Adrenal gland (tissue), 9 donors: ENCODE measurements at regions not wholly inside any gene's neighbourhood (a gene's known extent, or its start where the extent isn't known, plus 50 kb on each side); places are given as distances from the start of the nearest gene placed in this dataset.

Experiments
- DNase-seq, 7 donors: peaks; one replicate each; pipeline ENCODE4 v3.0.0-alpha.2; 2019 to 2020
- H3K27ac ChIP-seq, 5 donors: fragments of 200-600 bp; sonication (generic) in 4 of 5; 1 replicate in 3 of 5; 2 replicates in 2 of 5; pipeline versions ENCODE4 v1.5.1 to v1.8.0; 2016 to 2020; ENCODE audit warnings: mild to moderate bottlenecking in 1 of 5
- H3K27me3 ChIP-seq: fragments of 200-600 bp; 2 replicates; pipeline ENCODE4 v1.8.0; 2021
- H3K36me3 ChIP-seq, 2 donors: fragments of 200-600 bp; replicated peaks in 1 of 2; 1 replicate in 1 of 2; 2 replicates in 1 of 2; pipeline versions ENCODE4 v1.5.1 to v1.8.0; 2018 to 2022
- H3K4me1 ChIP-seq, 2 donors: fragments of 200-600 bp; replicated peaks in 1 of 2; 1 replicate in 1 of 2; 2 replicates in 1 of 2; pipeline versions ENCODE4 v1.5.1 to v1.8.0; 2018 to 2021
- H3K4me3 ChIP-seq, 4 donors: fragments of 200-600 bp; sonication (generic) in 3 of 4; one replicate each; pipeline ENCODE4 v1.5.1; 2016 to 2018
- H3K9me3 ChIP-seq, 3 donors: fragments of 200-600 bp; sonication (generic) in 1 of 3; replicated peaks in 1 of 3; 1 replicate in 2 of 3; 2 replicates in 1 of 3; pipeline versions ENCODE4 v1.5.1 to v1.8.0; 2016 to 2021
- POLR2A ChIP-seq, 2 donors: fragments of 450-650 bp; IDR thresholded peaks; one replicate each; pipeline ENCODE4 v1.6.1; 2017; ENCODE audit warnings: antibody characterized with exemption in 2 of 2, mild to moderate bottlenecking in 2 of 2, moderate library complexity in 1 of 2
- WGBS, 4 donors: extraction: QIAGEN DNeasy Blood & Tissue Kit in 2 of 4; methylation state at CpG; one replicate each; pipeline versions ENCODE4 v1.1.5 to v1.1.7; 2013 to 2017; 5-methylcytosine and 5-hydroxymethylcytosine counted together
- intact Hi-C, 2 donors: fragments of 100-400 bp; cut with DNase I; formaldehyde crosslinking; loops; one replicate each; pipeline versions ENCODE4 v1.14.1 to v1.15.0; 2022 to 2023
- TF ChIP-seq, protein P1 (sequence below), 6 experiments: fragments of 450-650 bp in 4 of 6; fragments of 200-600 bp in 2 of 6; sonication (generic) in 1 of 6; IDR thresholded peaks; 1 replicate in 5 of 6; 2 replicates in 1 of 6; pipeline versions ENCODE4 v1.5.1 to v1.8.0; 2016 to 2021; ENCODE audit warnings: antibody characterized with exemption in 6 of 6, mild to moderate bottlenecking in 2 of 6, moderate library complexity in 1 of 6
- donor health status: healthy with polysubstance abuse.
- donor health status: Bipolar disorder and iron deficiency.
- donor health status: DM: yes; HTN: yes; CAD: no.
- donor health status: DM: no; HTN: no; CAD: no.
- donor health status: DM: no; HTN: no; CAD: no.

- 70 to 100% (median 76%) methylated on average over 1 of the region's 1 CpG for WGBS, 4 donors
- H3K27me3 ChIP-seq: peaks cover 4% of the 10 kb centered on the region
- no peak overlapping the region for H3K4me3 ChIP-seq
- H3K27ac ChIP-seq: no peak overlapping the region
- TF ChIP-seq, protein P1, sequence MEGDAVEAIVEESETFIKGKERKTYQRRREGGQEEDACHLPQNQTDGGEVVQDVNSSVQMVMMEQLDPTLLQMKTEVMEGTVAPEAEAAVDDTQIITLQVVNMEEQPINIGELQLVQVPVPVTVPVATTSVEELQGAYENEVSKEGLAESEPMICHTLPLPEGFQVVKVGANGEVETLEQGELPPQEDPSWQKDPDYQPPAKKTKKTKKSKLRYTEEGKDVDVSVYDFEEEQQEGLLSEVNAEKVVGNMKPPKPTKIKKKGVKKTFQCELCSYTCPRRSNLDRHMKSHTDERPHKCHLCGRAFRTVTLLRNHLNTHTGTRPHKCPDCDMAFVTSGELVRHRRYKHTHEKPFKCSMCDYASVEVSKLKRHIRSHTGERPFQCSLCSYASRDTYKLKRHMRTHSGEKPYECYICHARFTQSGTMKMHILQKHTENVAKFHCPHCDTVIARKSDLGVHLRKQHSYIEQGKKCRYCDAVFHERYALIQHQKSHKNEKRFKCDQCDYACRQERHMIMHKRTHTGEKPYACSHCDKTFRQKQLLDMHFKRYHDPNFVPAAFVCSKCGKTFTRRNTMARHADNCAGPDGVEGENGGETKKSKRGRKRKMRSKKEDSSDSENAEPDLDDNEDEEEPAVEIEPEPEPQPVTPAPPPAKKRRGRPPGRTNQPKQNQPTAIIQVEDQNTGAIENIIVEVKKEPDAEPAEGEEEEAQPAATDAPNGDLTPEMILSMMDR (IDR thresholded peaks at IDR 0.05): no peak
- no peak for TF ChIP-seq POLR2A (IDR thresholded peaks at IDR 0.05)
- intact Hi-C loops: no loop called here
- no peak for DNase-seq
- H3K4me1 ChIP-seq: no peaks in the 10 kb centered on the region
- no peaks in the 10 kb centered on the region for H3K36me3 ChIP-seq
- no peaks in the 10 kb centered on the region for H3K9me3 ChIP-seq
Observed at GRCh38 chr9:68648971-68649370, 56.1 kb upstream of the PIP5K1B start.

DNA sequence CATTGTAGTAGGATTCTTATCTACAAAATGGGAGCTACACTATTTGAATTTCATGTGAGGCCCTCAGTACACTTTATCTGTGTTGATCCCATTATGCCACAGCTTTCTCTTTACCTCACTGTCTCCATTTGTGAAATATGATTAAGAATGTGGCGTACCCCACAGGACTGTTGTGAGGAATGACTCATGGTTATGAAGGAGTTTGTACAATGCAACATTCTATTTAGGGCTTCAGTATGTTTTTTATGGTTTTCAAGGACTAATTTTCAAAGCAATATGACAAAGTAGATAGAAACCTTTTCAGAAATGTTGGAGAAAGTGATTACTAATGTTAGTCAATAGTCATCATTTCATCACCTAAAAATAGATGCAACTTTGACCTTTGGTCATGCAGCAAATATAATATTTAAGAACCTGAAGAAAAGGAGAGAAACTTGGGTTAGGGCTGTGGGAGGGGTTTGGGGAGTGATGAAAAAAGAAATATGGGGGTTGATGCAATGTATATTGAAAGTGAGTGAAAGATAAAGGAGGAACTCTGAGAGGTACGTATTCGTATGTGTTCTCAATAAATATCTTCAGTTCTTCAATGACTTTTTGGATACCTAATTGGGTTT is 53.7 kb upstream of the PIP5K1B start:
- TF ChIP-seq, protein P1 (IDR thresholded peaks at IDR 0.05): no peak
- no peak for TF ChIP-seq POLR2A (IDR thresholded peaks at IDR 0.05)
- DNase-seq: no peak
- Histone ChIP-seq H3K27me3 (peaks cover 4% of the 10 kb centered on the region), H3K9me3 (no peaks in the 10 kb centered on the region), H3K36me3 (no peaks in the 10 kb centered on the region), H3K4me1 (no peaks in the 10 kb centered on the region), H3K27ac (no peak overlapping the region), H3K4me3 (no peak overlapping the region)
- intact Hi-C loops: no loop called here
- WGBS, 4 donors: 81 to 86% (median 82%) methylated on average over 3 of the region's 3 CpGs

DNA sequence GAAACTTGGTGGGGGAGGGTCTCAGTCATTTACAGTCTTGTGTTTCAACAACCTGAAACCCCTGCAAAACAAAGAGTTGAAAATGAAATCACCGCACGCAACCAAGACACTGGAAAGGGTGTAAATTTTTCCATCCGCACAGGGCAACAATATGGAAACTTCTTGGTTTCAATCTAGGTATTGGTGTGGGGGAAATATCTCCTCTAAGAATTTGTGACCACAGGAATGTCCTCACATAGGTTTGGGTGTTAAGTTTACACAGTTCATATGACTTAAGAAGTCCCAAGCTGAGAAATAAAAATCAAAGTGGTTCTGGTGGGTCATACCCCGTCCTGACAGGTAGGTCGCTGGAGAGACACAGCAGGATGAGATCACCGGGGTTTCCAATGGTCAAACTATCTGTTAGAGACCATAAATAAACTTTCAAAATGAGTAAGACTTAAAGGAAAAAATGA is 51.9 kb upstream of the PIP5K1B start:
- Histone ChIP-seq H3K9me3 (no peaks in the 10 kb centered on the region), H3K36me3 (no peaks in the 10 kb centered on the region), H3K4me3 (no peak overlapping the region), H3K27me3 (peaks cover 4% of the 10 kb centered on the region), H3K27ac (no peak overlapping the region), H3K4me1 (no peaks in the 10 kb centered on the region)
- intact Hi-C loops: no loop called here
- 87 to 92% (median 90%) methylated on average over 6 of the region's 6 CpGs for WGBS, 4 donors
- no peak for DNase-seq
- TF ChIP-seq POLR2A (IDR thresholded peaks at IDR 0.05): no peak
- TF ChIP-seq, protein P1 (IDR thresholded peaks at IDR 0.05): no peak

- no peaks in the 10 kb centered on the region for H3K4me1 ChIP-seq
- no peaks in the 10 kb centered on the region for H3K9me3 ChIP-seq
- no peak for DNase-seq
- H3K4me3 ChIP-seq: no peak overlapping the region
- 68 to 93% (median 83%) methylated on average over 5 of the region's 5 CpGs for WGBS, 4 donors
- H3K27me3 ChIP-seq: peaks cover 9% of the 10 kb centered on the region
- H3K36me3 ChIP-seq: no peaks in the 10 kb centered on the region
- TF ChIP-seq POLR2A (IDR thresholded peaks at IDR 0.05): no peak
- TF ChIP-seq, protein P1 (IDR thresholded peaks at IDR 0.05): no peak
- intact Hi-C loops: no loop called here
- H3K27ac ChIP-seq: no peak overlapping the region
Observed at GRCh38 chr9:68654075-68654474, 51.0 kb upstream of the PIP5K1B start.
